Adrenal gland (tissue), 5 donors: ENCODE measurements at regions not wholly inside any gene's neighbourhood (a gene's known extent, or its start where the extent isn't known, plus 50 kb on each side); places are given as distances from the start of the nearest gene placed in this dataset.

Experiments
- POLR2A ChIP-seq, 2 donors: fragments of 450-650 bp; IDR thresholded peaks; one replicate each; pipeline ENCODE4 v1.6.1; 2017; ENCODE audit warnings: antibody characterized with exemption in 2 of 2, mild to moderate bottlenecking in 2 of 2, moderate library complexity in 1 of 2
- TF ChIP-seq, protein P1 (sequence below), 6 experiments: fragments of 450-650 bp in 4 of 6; fragments of 200-600 bp in 2 of 6; sonication (generic) in 1 of 6; IDR thresholded peaks; 1 replicate in 5 of 6; 2 replicates in 1 of 6; pipeline versions ENCODE4 v1.5.1 to v1.8.0; 2016 to 2021; ENCODE audit warnings: antibody characterized with exemption in 6 of 6, mild to moderate bottlenecking in 2 of 6, moderate library complexity in 1 of 6
- donor health status: DM: no; HTN: no; CAD: no.

DNA sequence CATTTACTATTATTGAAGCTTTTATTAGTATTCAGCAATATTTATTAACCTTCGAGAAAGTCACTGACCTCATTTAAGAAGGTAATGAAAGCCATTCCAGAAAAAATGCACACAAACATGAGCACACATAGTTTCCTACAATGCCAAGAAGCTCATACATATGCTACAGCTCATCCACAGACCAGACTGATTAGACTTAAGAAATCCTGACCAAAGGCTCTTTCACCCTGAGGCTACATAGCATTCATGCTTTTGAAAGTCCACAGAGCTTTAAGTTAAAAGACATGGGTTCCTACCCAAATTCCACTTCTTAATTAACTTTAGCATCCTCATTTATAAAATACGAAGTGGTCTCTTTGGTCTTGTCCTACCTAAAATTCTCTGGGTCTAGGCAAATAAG, 430.4 kb downstream of the TBC1D32 start:
- no peak for TF ChIP-seq POLR2A (IDR thresholded peaks at IDR 0.05)
- TF ChIP-seq, protein P1, sequence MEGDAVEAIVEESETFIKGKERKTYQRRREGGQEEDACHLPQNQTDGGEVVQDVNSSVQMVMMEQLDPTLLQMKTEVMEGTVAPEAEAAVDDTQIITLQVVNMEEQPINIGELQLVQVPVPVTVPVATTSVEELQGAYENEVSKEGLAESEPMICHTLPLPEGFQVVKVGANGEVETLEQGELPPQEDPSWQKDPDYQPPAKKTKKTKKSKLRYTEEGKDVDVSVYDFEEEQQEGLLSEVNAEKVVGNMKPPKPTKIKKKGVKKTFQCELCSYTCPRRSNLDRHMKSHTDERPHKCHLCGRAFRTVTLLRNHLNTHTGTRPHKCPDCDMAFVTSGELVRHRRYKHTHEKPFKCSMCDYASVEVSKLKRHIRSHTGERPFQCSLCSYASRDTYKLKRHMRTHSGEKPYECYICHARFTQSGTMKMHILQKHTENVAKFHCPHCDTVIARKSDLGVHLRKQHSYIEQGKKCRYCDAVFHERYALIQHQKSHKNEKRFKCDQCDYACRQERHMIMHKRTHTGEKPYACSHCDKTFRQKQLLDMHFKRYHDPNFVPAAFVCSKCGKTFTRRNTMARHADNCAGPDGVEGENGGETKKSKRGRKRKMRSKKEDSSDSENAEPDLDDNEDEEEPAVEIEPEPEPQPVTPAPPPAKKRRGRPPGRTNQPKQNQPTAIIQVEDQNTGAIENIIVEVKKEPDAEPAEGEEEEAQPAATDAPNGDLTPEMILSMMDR (IDR thresholded peaks at IDR 0.05), result no peak
